Nucleus accumbens (tissue), 56 donors: ENCODE measurements at regions not wholly inside any gene's neighbourhood (a gene's known extent, or its start where the extent isn't known, plus 50 kb on each side); places are given as distances from the start of the nearest gene placed in this dataset.
A peak's percentile ranks its signal among the peaks of the same experiment; 100 is the strongest.

Experiments used
- DNase-seq, 56 donors: peaks; one replicate each; lab custom pipeline; 2025; lab: John Stamatoyannopoulos, UW

DNA sequence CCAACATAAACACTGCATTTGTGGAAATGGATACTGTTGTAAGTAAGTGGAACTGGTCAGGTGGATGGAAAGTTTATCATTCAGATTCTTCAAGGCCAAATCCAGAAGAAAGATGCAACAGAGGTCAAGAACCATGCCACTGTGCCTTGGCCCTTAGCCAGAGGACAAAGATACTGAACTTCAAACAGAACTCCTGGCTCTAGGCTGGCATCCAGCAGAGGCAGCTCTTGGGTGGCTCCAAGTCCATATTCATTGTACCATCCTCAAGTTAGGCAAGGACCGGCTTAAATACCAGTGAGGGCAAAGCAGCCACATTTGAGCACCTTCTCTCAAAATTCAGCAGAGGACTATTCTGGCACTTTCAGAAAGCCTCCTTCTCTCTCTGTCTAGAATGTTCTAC, 53.2 kb downstream of the DNAAF9 start:
- DNase-seq: no peak

DNA sequence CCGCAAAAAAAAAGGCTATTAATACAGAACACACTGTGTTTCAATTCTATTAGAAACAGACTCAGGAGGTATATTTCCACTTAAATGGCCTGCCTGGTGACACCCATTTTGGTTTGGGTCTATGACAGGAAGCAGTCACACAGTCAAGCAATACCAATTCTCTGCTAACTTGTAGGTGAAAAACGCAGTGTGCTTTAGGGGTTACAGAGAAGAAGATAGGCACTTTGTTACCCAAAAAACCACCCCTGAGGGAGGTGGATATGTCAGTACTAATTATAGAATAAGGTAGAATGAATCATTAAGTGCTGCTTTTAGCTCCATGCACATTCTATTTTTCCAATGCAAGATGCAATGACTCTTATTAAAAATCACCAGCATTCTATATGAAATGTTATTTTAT, 53.8 kb downstream of the DNAAF9 start:
- DNase-seq: peak in 2 of 56 donors; percentile 5 to 33

DNA sequence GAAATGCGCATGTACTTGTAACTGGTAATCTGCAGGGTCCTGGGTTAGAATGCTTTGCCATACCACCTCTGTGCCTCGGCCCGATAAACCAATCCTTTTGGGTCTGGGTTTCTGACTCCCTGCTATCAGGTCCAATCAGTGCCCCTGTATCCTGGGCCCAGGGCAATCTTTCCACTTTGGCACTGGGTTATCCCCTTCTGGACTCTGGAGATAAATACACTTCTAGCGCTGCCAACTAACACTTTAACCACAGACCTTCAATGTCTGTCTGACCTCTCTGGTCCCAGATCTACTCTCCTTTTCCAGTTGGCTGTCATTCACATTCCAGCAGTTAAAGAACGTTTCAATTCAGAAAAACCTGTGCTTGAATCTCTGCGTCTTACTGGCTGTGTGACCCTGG, 55.3 kb downstream of the DNAAF9 start:
- no peak for DNase-seq

DNA sequence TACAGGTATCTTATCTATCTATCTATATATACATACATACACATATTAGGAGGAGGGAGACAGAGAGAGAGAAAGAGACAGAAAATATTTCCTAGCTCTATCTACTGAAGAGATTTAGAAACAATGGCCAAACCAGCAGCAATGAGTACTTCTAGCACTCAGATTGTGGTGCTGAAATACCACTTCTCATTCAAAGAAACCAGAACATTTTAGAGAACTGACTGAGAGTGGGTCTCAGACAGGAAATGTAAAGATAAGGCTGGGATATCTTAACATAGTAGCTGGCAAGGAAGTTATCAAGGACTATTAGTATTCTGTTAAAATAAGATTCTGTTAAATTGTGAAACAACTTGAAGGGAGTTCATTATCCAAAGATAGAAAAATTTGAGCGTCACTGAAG, 57.0 kb downstream of the DNAAF9 start:
- DNase-seq: no peak

DNA sequence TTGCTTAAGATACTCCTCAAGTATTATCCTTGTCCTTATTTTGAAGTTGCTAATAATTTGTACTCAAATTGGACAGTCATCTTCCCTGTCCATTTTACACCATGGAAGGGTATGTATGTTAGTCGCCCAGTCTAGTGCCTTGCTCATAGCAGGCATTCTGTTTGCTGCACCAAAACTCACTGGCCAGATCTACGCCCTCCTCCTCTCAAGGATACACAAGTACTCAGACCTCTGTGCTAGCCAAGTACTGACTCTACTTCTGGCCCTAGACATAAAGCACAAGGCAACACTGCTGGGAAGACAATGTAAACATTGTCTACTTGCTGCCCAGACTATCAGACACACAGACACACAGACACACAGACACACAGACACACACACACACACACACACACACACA, 57.7 kb downstream of the DNAAF9 start:
- peak in 1 of 56 donors; percentile 2 for DNase-seq

DNA sequence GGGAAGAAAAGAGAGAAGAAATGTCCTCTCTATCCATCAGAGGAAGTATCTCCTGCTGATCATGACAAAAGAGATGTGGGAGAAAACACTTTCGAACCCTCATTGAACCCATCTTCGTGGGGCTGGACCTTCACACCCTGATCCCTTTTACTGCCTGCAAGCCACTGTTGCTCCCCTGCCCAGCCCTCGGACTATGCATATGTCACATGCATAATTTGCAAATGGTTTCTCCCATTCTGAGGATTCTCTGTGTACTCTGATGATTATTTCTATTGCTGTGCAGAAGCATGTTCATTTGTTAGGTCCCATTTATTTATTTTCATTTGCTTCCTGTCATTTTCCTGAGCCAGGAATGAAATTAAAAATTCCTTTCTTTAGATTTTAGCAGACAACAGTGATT, 64.7 kb downstream of the DNAAF9 start:
- no peak for DNase-seq

DNA sequence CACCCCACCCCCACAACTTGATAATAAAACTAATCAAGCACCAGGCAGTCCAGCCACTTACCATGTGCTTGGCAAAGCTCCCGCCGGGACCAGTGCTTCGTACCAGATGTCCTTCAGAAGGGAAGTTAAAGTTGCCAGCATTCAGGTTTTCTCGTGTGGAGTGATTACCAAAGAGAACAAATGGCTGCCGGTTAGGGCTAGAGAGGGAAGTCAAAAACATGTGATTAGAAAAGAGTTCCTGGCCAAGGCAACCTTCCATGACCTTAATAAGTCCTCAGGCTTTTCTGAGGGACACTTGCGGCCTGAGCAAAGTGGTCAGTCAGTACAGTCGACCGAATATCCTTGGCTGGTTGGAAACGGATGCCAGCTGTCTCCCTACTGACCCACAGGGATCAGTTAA, 67.0 kb downstream of the DNAAF9 start:
- peak in 24 of 56 donors; percentile 3 to 52 (median 16) for DNase-seq

DNA sequence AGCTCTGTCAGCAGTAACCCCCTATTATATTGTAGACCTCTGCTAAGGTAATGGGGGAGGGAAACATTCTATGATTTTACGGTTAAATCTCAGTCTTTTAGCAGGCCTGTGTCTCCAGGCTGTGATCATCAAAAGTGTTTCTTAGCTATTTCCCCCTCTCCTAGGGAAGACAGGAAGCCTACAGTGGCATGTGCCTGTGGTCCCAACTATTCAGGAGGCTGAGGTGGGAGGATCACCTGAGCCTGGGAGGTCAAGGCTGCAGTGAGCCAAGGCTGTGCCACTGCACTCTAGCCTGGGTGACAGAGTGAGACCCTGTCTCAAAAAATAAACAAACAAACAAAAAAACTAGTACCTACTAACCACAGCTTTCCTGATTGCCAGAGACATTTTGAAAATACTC, 67.9 kb downstream of the DNAAF9 start:
- no peak for DNase-seq

DNA sequence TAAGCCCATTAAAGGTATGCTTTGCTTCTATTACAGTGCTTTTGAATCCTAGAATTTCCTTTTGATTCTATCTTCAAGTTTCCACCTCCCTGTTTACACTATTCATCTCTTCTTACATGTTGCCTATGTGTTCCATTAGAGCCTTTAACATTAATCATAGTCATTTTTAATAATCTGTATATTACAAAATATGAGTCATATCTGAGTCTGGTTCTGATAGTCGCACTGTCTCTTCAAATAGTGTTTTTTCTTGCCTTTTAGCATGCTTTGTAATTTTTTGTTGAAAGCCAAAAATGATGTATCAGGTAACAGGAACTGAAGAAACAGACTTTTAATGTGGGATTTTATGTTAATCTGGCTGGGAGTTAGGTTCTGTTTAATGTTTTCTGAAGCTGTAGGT, 68.4 kb downstream of the DNAAF9 start:
- no peak for DNase-seq

DNA sequence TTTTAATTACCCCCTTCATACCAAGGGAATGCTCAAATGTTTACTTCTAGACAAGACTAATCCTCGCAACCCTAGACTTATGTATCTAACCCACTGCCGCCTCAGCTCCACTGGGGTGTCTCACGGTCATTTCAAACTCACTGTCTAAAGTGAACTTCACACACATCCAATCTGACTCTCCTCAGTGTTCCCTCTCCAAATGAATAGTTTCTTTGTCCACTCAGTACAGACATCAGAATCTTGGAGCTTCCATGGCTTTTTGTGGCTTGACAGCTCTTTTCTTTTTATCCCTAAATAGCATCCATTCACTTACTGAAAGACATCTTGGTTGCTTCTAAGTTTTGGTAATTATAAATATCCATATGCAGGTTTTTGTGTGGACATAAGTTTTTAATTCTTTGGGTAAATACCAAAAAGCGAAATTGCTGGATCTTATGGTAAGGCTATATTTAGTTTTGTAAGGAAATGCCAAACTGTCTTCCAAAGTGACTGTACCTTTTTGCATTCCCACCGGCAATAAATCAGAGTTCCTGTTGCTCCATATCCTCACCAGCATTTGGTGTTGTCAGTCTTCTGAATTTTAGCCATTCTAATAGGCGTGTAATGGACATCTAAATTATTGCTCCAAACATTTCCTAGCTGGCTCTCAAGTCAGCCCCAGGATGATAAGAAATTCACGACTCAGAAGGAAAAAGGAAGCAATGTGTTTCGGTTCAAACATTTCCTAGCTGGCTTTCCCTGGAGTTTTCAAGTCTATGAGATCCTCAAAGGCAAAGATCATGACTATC, 73.1 kb downstream of the DNAAF9 start:
- no peak for DNase-seq

DNA sequence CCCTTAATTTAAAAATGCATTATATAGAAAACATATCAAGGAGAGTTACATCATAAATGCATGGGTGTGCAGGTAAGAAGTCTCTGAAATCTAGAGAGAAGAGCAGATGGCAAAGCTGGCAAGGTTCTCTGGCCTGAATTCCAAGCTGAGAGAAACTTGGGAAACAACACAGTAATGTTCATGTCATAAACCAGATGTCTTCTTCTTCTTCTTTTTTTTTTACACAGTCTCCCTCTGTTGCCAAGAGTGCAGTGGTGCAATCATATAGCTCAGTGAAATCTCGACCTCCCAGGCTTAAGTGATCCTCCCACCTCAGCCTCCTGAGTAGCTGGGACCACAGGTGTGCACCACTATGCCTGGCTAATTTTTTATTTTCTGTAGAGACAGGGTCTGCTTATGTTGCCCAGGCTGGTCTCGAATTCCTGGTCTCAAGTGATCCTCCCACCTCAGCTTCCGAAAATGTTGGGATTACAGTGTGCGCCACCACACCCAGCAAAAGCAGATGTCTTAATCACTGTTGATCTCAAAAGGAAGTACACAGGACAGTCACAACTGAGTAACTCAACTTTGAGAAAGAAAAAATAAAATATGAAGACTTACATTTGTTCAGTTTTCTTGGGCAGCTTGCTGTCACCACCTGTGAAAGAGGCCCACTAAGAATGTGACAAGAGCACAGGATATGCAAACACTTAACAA, 77.3 kb downstream of the DNAAF9 start:
- DNase-seq: no peak

DNA sequence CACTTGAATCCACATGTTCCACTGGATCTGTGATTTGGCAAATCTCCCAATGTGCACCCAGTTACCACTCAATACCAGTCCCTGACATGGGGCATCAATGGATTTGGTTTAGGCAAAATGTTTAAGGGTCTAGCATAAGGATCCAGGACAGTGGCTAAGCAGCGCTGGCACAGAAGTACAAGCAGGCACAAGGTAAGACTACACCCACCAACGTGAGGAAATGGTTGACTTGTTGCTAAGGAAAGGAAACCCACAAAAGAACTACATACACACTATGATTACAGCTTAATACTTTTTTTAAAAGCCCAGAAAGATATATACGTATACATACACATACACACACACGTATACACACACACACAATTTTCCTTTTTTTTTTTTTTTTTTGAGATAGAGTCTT, 79.0 kb downstream of the DNAAF9 start:
- DNase-seq: no peak

DNA sequence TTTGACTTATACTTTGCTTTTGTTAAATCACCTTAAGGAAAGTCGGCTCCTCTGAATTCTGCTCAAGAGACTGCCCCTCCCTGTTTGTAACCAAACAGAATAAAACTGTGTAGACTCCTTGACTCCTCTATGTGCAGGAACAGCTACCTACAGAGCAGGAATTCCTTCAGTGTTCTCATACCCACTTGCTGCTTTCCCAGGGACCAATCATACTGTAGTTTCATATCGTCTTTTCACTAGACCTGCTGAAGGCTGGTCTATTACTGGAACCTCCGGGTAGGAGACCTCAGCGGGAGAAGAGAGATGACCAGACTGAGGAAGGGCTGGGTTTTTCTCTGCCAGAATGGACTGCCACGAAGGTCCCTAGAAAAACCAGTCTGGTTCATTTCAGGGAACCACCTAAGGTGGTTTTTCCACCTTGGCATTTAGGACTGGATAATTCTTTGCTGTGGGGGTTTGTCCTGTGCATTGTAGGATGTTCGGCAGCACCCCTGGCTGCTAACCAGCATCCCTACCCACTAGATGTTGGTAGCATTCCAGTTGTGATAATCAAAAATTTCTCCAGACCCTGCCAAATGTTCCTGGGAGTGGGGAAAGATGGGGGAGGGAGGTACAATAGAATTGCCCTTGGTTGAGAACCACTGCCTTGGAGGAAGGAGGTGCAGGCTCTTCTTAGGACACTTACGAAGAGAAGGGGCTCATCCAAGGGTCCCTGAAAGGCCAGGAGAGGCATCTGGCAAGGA, 80.5 kb downstream of the DNAAF9 start:
- no peak for DNase-seq

DNA sequence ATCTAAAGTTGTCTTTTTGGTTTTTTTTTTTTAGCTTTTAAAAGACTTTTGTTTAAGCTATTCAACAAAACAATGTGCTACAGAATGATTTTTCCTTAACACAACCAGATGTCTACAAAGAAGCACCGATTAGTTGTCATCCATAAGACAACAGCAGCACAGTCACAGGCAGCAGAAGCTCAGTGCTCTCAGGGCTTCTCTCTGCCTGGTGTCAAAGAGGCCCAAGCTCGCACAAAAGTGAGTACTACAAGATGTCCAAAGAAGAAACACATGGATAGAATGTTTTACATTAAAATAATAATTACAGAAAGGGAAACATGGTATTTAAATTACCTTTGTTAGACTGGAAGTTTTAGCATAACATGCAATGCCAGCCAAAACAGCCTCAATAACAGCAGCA, 81.6 kb downstream of the DNAAF9 start:
- DNase-seq: no peak

DNA sequence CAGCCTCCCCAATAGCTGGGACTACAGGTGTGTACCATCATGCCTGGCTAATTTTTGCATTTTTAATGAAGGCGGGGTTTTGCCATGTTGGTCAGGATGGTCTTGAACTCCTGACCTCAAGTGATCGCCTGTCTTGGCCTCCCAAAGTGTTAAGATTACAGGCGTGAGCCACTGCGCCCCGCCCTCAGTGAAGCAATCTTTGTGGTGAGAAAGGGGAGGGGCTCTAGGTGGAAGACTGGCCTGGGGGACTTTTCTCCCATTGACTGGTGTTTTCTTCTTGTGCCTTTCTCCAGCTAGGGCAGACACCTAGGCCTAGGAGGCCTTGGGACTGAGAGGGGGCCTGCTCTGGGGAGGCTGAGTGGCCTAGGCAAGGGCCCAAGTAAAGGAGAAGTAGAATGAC, 84.1 kb downstream of the DNAAF9 start:
- DNase-seq: no peak

DNA sequence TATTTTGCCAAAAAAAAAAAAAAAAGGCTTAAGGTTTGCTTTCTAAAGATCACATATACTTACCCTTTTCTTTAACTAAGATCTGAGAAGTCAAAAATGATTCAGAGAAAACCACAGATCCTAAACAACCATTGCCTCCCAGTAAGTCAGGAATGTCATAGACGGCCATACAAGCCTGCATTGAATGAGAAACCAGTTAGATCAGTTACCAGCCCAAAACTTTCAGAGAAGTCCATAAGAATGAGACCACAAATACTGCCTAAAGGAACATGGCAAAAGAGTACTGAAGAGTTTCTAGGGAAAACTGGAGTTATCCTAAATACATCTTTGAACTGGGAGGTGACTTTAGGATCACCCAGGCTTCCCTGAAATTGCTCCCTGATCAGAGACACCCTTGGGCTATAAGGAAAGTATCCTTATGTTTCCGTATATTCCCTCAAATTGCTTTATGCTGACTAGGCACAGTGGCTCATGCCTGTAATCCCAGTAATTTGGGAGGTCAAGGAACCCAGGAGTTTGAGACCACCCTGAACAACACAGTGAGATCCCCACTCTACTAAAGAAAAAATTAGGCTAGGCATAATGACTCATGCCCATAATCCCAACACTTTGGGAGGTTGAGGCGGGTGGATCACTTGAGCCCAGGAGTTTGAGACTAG, 79.4 kb upstream of the SLC4A11 start:
- no peak for DNase-seq

DNA sequence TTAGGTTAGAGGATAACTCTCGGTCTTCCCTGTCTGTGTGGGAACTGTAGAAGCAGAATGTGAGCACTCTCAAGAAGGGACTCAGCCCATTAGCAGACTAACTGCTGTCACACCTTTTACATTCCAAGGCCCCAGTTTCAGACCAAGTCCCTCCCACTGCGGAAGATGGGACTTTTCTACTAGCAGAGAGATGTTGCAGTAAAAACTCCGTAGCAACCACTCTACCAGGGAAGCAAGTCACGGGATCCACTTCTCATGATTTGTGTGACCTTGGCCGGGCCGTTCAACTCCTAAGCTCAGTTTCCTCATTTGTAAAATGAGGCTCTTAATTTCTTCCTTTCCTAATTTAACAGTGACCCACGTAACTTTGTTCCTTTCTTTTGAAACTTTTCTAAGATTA, 77.1 kb upstream of the SLC4A11 start:
- peak in 1 of 56 donors; percentile 13 for DNase-seq

DNA sequence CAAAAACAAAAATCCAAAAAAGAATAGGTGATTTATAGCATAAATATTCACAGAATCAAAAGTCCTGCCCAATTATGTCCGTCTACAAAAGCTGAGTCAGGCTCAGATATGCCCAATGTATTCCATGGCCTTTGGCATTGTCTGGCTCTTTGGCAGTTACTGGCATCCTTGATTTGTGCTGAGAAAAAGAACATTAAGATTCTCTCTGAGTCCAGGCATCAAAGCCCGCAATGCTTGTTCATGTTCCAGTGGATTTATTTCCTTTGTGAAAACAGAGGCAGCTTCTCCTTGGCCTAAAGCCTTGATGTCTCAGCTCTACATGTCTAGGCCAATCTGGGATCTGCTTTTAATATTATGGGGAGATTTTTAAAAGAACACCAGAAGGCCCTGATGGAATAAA, 76.1 kb upstream of the SLC4A11 start:
- DNase-seq: peak in 1 of 56 donors; percentile 15

DNA sequence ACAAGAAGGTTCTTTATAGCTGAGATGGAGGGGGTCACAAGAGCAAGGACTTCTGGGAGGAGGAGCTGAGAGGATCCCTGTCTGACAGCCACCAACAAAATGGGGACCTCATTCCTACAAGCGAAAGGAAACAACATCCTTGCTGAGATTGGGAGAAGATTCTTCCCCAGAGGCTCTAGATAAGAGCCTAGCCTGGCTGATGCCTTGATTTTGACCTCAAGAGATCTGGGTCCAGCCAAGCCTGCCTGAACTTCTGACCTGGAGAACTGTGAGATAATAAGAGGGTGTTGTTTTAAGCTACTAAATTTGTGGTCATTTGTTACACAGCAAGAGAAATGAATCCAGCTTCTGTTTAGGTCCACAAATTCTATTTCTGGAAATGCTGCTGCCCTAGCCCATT, 75.4 kb upstream of the SLC4A11 start:
- no peak for DNase-seq

DNA sequence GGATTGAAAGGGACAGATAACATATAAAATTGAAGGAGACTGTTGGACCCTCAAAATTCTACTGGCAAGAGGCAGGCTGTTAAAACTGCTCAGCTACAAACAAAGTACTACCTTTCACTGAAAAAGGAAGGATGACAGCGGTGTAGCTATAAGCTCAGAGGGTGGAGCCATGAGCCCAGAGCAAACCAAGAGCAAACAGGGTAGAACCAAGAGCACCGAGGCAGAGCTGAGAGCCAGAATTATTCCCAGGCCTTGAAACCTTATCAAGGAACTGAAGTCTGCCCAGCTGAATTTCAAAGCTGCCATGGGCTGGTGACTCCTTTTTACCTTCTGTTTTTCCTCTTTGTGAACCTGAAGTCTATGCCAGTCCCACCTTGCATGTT, 74.7 kb upstream of the SLC4A11 start:
- DNase-seq: peak in 1 of 56 donors; percentile 10
